ENCODE measurements at regions not wholly inside any gene's neighbourhood (a gene's known extent, or its start where the extent isn't known, plus 50 kb on each side); places are given as distances from the start of the nearest gene placed in this dataset.

DNA sequence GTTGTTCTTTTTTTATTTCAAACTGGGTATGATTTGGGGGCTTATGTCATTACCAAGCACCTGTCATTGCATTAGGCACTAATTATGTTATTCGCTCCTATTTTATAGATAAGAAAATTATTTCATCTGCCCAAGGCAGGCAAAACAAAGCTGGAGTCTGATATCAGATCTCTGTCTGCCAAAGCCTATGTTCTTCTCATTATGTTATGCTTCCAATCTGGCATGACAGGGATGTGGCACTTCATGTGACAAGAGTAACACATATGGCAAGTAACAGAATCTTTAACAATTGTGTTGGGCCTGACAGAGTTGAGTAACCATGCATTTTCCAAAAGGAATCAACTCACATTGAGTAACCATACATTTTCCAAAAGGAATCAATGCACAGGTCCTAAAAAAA is 61.2 kb upstream of the TOM1L1 start:
- TF ChIP-seq CTCF (IDR thresholded peaks at IDR 0.05) (no peak), EZH2 (IDR thresholded peaks at IDR 0.05; ENCODE audit: borderline replicate concordance, insufficient read depth, low read depth, low read length, poor library complexity, severe bottlenecking) (no peak)
